Gastrocnemius medialis (tissue), 4 donors: ENCODE measurements at regions not wholly inside any gene's neighbourhood (a gene's known extent, or its start where the extent isn't known, plus 50 kb on each side); places are given as distances from the start of the nearest gene placed in this dataset.
"Not testable (repeated sequence)": the region's sequence is repeated elsewhere in the genome, so short reads cannot be mapped to it uniquely, and the experiment has no call there.

Source experiments
- ATAC-seq, 2 donors: fragments of 150-250 bp; one replicate each; pipeline ENCODE4 v1.9.1; 2016
- DNase-seq, 2 donors: peaks; one replicate each; pipeline ENCODE4 v3.0.0-alpha.2; 2019
- H3K27ac ChIP-seq, 4 donors: fragments of 200-600 bp; sonication (generic); 1 replicate in 1 of 4; 2 replicates in 3 of 4; pipeline ENCODE4 v1.5.1; 2016 to 2018; ENCODE audit warnings: mild to moderate bottlenecking in 2 of 4, moderate library complexity in 1 of 4
- H3K27me3 ChIP-seq, 3 donors: fragments of 200-600 bp; sonication (generic) in 2 of 3; 1 replicate in 1 of 3; 2 replicates in 2 of 3; pipeline versions ENCODE4 v1.5.1 to v1.6.0; 2016 to 2019; ENCODE audit warnings: mild to moderate bottlenecking in 1 of 3, moderate library complexity in 1 of 3
- H3K36me3 ChIP-seq, 2 donors: fragments of 200-600 bp; sonication (generic) in 1 of 2; one replicate each; pipeline ENCODE4 v1.5.1; 2017 to 2018
- H3K4me1 ChIP-seq, 2 donors: fragments of 200-600 bp; sonication (generic) in 1 of 2; one replicate each; pipeline ENCODE4 v1.5.1; 2016 to 2017; ENCODE audit warnings: mild to moderate bottlenecking in 2 of 2
- H3K4me3 ChIP-seq, 4 donors: fragments of 200-600 bp; sonication (generic) in 3 of 4; 1 replicate in 1 of 4; 2 replicates in 3 of 4; pipeline ENCODE4 v1.5.1; 2016 to 2019; ENCODE audit warnings: mild to moderate bottlenecking in 2 of 4
- H3K9me3 ChIP-seq, 3 donors: fragments of 200-600 bp; sonication (generic) in 2 of 3; 1 replicate in 1 of 3; 2 replicates in 2 of 3; pipeline ENCODE4 v1.5.1; 2016 to 2019
- POLR2A ChIP-seq, 2 donors: fragments of 450-650 bp; IDR thresholded peaks; one replicate each; pipeline ENCODE4 v1.6.1; 2017; ENCODE audit warnings: antibody characterized with exemption in 2 of 2, mild to moderate bottlenecking in 2 of 2, moderate library complexity in 2 of 2
- in situ Hi-C, 4 donors: fragments of 200-750 bp; cut with MboI; loops; one replicate each; pipeline versions ENCODE4 v1.15.0 to v1.8.0; 2017; ENCODE audit warnings: low sequenced_read_pairs in 4 of 4
- intact Hi-C: fragments of 100-400 bp; cut with DNase I; formaldehyde crosslinking; loops from one replicate; pipeline ENCODE4 v1.15.1; 2023; ENCODE audit warnings: low total_unique reads
- TF ChIP-seq, protein P1 (sequence below), 5 experiments: fragments of 450-650 bp in 3 of 5; fragments of 200-600 bp in 2 of 5; sonication (generic) in 2 of 5; IDR thresholded peaks in 4 of 5; conservative IDR thresholded peaks in 1 of 5; 1 replicate in 4 of 5; 2 replicates in 1 of 5; pipeline ENCODE4 v1.5.1; 2016 to 2019; ENCODE audit warnings: antibody characterized with exemption in 5 of 5, mild to moderate bottlenecking in 3 of 5, moderate library complexity in 3 of 5

DNA sequence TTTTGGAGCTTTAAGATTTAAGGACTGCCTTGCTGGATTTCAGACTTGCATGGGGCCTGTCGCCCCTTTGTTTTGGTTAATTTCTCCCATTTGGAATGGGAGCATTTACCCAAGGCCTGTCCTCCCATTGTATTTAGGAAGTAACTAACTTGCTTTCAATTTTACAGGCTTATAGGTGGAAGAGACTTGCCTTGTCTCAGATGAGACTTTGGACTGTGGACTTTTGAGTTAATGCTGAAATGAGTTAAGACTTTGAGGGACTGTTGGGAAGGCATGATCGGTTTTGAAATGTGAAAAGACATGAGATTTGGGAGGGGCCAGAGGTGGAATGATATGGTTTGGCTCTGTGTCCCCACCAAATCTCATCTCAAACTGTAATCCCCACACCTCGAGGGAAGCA lies 56.5 kb upstream of the TNFSF10 start:
- Histone ChIP-seq H3K4me1 (peaks cover 0 to 11% of the 10 kb centered on the region in 2 donors), H3K27ac (peak overlapping the region in 3 of 4 donors; percentile 18 to 68 (median 52))
- in situ Hi-C loops, H3K27me3 ChIP-seq, ATAC-seq, H3K36me3 ChIP-seq, H3K9me3 ChIP-seq, H3K4me3 ChIP-seq, intact Hi-C loops, DNase-seq: not testable (repeated sequence)

DNA sequence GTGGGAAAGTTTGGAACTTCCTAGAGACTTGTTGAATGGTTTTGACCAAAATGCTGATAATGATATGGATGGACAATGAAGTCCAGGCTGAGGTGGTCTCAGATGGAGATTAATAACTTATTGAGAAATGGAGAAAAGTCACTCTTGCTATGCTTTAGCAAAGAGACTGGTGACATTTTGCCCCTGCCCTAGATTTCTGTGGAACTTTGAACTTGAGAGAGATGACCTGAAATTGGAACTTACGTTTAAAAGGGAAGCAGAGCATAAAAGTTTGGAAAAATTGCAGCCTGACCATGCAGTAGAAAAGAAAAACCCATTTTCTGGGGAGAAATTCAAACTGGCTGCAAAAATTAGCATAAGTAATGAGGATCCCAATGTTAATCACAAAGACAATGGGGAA lies 55.5 kb upstream of the TNFSF10 start:
- H3K4me3 ChIP-seq, H3K27me3 ChIP-seq, H3K36me3 ChIP-seq, ATAC-seq, H3K9me3 ChIP-seq, intact Hi-C loops, DNase-seq, in situ Hi-C loops, H3K27ac ChIP-seq: not testable (repeated sequence)
- H3K4me1 ChIP-seq: peaks cover 0 to 11% of the 10 kb centered on the region in 2 donors

DNA sequence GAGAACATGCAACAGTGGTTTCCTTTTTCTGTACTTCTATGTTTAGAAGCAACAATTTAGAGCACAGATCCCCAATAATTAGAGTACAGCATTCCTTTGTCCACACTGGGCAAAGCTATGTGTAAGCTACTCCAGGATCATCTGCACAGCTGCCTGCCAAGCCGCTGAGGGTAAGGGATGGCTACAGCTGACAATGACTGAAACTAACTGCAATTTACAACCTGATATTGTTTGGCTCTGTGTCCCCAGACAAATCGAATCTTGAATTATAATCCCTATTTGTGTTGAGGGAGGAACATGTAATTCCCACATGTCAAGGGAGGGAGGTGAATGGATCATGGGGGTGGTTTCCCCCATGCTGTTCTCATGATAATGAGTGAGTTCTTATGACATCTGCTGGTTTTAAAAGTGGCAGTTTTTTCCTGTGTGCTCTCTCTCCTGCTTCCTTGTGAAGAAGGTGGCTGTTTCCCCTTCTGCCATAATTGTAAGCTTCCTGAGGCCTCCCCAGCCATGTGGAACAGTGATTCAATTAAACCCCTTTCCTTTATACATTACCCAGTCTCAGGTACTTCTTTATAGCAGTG lies 54.8 kb upstream of the TNFSF10 start:
- Histone ChIP-seq H3K4me1 (peaks cover 0 to 11% of the 10 kb centered on the region in 2 donors), H3K27ac (no peak overlapping the region), H3K36me3 (no peaks in the 10 kb centered on the region), H3K4me3 (no peak overlapping the region), H3K27me3 (no peaks in the 10 kb centered on the region), H3K9me3 (no peaks in the 10 kb centered on the region)
- intact Hi-C loops: no loop called here
- no peak for DNase-seq
- ATAC-seq: no peak
- in situ Hi-C loops: no loop called here
- TF ChIP-seq, protein P1, sequence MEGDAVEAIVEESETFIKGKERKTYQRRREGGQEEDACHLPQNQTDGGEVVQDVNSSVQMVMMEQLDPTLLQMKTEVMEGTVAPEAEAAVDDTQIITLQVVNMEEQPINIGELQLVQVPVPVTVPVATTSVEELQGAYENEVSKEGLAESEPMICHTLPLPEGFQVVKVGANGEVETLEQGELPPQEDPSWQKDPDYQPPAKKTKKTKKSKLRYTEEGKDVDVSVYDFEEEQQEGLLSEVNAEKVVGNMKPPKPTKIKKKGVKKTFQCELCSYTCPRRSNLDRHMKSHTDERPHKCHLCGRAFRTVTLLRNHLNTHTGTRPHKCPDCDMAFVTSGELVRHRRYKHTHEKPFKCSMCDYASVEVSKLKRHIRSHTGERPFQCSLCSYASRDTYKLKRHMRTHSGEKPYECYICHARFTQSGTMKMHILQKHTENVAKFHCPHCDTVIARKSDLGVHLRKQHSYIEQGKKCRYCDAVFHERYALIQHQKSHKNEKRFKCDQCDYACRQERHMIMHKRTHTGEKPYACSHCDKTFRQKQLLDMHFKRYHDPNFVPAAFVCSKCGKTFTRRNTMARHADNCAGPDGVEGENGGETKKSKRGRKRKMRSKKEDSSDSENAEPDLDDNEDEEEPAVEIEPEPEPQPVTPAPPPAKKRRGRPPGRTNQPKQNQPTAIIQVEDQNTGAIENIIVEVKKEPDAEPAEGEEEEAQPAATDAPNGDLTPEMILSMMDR (IDR thresholded peaks at IDR 0.05 in 4 of 5, conservative IDR thresholded peaks at IDR 0.05 in 1 of 5): no peak
- TF ChIP-seq POLR2A (IDR thresholded peaks at IDR 0.05): no peak

DNA sequence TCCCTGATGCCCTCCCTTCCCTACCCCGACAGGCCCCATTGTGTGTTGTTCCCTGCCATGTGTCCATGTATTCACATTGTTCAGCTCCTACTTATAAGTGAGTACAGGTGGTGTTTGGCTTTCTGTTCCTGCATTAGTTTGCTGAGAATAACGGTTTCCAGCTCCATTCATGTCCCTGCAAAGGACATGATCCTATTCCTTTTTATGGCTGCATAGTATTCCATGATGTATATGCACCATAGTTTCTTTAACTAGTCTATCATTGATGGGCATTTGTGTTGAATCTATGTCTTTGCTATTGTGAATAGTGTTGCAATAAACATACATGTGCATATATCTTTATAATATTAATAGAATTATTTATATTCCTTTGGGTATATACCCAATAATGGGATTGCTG lies 52.1 kb upstream of the TNFSF10 start:
- no peaks in the 10 kb centered on the region for H3K9me3 ChIP-seq
- H3K4me3 ChIP-seq: no peak overlapping the region
- H3K36me3 ChIP-seq: no peaks in the 10 kb centered on the region
- in situ Hi-C loops (no loop called here), intact Hi-C loops (no loop called here)
- DNase-seq (no peak), ATAC-seq (no peak)
- H3K4me1 ChIP-seq: peaks cover 0 to 4% of the 10 kb centered on the region in 2 donors
- H3K27me3 ChIP-seq: no peaks in the 10 kb centered on the region
- no peak for TF ChIP-seq POLR2A (IDR thresholded peaks at IDR 0.05)
- TF ChIP-seq, protein P1 (IDR thresholded peaks at IDR 0.05 in 4 of 5, conservative IDR thresholded peaks at IDR 0.05 in 1 of 5): no peak
- no peak overlapping the region for H3K27ac ChIP-seq

DNA sequence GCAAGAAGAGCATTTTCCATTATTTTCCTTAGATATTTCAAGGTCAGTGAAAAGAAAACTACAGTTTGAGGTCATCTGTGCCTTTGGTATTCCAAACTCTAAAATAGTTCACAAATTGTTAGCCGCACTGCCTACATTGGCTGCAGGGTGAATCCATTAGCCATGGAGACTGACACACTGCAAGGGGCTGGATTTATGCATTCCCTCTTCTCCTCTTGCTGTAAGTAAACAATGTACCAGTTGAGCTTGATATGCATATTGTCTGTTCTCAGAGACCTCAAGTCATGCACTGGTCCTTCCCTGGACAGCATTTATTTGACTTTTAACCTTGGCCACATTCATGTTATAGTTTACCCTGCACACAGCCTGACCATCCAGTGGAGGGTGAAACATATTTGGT lies 50.2 kb upstream of the TNFSF10 start:
- H3K36me3 ChIP-seq: no peaks in the 10 kb centered on the region
- no peak overlapping the region for H3K27ac ChIP-seq
- no peaks in the 10 kb centered on the region for H3K27me3 ChIP-seq
- intact Hi-C loops (no loop called here), in situ Hi-C loops (no loop called here)
- H3K4me1 ChIP-seq: no peaks in the 10 kb centered on the region
- ATAC-seq (no peak), DNase-seq (no peak)
- no peaks in the 10 kb centered on the region for H3K9me3 ChIP-seq
- no peak for TF ChIP-seq POLR2A (IDR thresholded peaks at IDR 0.05)
- TF ChIP-seq, protein P1 (IDR thresholded peaks at IDR 0.05 in 4 of 5, conservative IDR thresholded peaks at IDR 0.05 in 1 of 5): no peak
- no peak overlapping the region for H3K4me3 ChIP-seq
